Vagina (tissue), 2 donors: ENCODE measurements at regions not wholly inside any gene's neighbourhood (a gene's known extent, or its start where the extent isn't known, plus 50 kb on each side); places are given as distances from the start of the nearest gene placed in this dataset.

Experiments
- CTCF ChIP-seq, 3 experiments: fragments of 450-650 bp in 2 of 3; fragments of 200-600 bp in 1 of 3; sonication (generic) in 1 of 3; IDR thresholded peaks; one replicate each; pipeline ENCODE4 v1.5.1; 2017 to 2019; ENCODE audit warnings: antibody characterized with exemption in 3 of 3, mild to moderate bottlenecking in 2 of 3, moderate library complexity in 2 of 3
- POLR2A ChIP-seq, 2 donors: fragments of 450-650 bp; IDR thresholded peaks; one replicate each; pipeline ENCODE4 v1.6.1; 2017; ENCODE audit warnings: antibody characterized with exemption in 2 of 2, mild to moderate bottlenecking in 2 of 2, moderate library complexity in 2 of 2
- POLR2AphosphoS5 ChIP-seq, 2 donors: sonication (generic); formaldehyde crosslinking; IDR thresholded peaks; one replicate each; pipeline ENCODE4 v1.9.0; 2017; ENCODE audit warnings: antibody characterized with exemption in 2 of 2, mild to moderate bottlenecking in 2 of 2, low read depth in 1 of 2; ENCODE audit not compliant: insufficient read depth in 1 of 2

- TF ChIP-seq POLR2AphosphoS5 (IDR thresholded peaks at IDR 0.05; ENCODE audit: insufficient read depth in 1 of 2, low read depth in 1 of 2), result no peak
- no peak for TF ChIP-seq CTCF (IDR thresholded peaks at IDR 0.05)
- TF ChIP-seq POLR2A (IDR thresholded peaks at IDR 0.05), result no peak
Observed at GRCh38 chr2:239878686-239879085, 146.5 kb downstream of the NDUFA10 start.
